Skeletal muscle tissue (tissue), 3 donors: ENCODE measurements at regions not wholly inside any gene's neighbourhood (a gene's known extent, or its start where the extent isn't known, plus 50 kb on each side); places are given as distances from the start of the nearest gene placed in this dataset.
"Not testable (repeated sequence)": the region's sequence is repeated elsewhere in the genome, so short reads cannot be mapped to it uniquely, and the experiment has no call there.

ENCODE experiments used
- H3K27ac ChIP-seq: one replicate; pipeline ENCODE4 v1.7.0; 2013; ENCODE audit warnings: mild to moderate bottlenecking, low read depth, low read length, inconsistent platforms
- H3K27me3 ChIP-seq, 3 donors: one replicate each; pipeline ENCODE4 v1.7.0; 2013; ENCODE audit warnings: low read length in 3 of 3; ENCODE audit not compliant: control insufficient read depth in 3 of 3, insufficient read depth in 3 of 3
- H3K36me3 ChIP-seq, 3 donors: one replicate each; pipeline ENCODE4 v1.7.0; 2013; ENCODE audit warnings: low read length in 3 of 3; ENCODE audit not compliant: control insufficient read depth in 3 of 3, insufficient read depth in 3 of 3
- H3K4me1 ChIP-seq, 3 donors: one replicate each; pipeline ENCODE4 v1.7.0; 2013; ENCODE audit warnings: low read length in 3 of 3, mild to moderate bottlenecking in 3 of 3; ENCODE audit not compliant: control insufficient read depth in 3 of 3, insufficient read depth in 3 of 3
- H3K4me3 ChIP-seq, 3 donors: one replicate each; pipeline ENCODE4 v1.7.0; 2013; ENCODE audit warnings: low read length in 3 of 3
- H3K9ac ChIP-seq, 3 donors: one replicate each; pipeline ENCODE4 v1.7.0; 2013; ENCODE audit warnings: low read length in 3 of 3, mild to moderate bottlenecking in 3 of 3, moderate library complexity in 2 of 3, low read depth in 1 of 3
- H3K9me3 ChIP-seq, 3 donors: one replicate each; pipeline ENCODE4 v1.7.0; 2013; ENCODE audit warnings: low read length in 3 of 3; ENCODE audit not compliant: control insufficient read depth in 3 of 3
- donor health status: Osteomylitis.

DNA sequence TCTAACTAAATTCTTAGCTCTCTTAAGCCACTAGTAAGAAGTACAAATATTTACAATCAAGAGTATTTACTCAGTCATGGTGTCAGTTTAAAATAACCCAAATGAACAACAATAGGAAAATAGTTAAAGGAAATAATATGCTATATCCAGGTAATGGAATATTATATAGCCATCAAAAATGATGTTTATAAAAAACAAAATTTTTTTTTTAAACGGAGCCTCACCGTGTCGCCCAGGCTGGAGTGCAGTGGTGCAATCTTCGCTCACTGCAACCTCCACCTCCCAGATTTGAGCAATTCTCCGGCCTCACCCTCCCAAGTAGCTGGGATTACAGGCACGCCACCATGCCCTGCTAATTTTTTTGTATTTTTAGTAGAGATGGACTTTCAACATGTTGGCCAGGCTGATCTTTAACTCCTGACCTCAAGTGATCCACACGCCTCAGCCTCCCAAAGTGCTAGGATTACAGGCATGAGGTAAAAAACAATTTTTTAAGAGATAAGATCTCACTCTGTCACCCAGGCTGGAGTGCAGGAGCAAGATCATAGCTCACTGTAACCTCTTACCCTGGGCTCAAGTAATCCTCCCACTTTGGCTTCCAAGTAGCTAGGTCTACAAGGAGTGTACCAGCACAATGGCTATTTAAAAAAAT is 132.5 kb downstream of the NOC3L start:
- H3K4me3 ChIP-seq: no peak overlapping the region
- H3K9me3 ChIP-seq: no peaks in the 10 kb centered on the region
- peaks cover 0 to 2% (median 0%) of the 10 kb centered on the region in 3 donors for H3K36me3 ChIP-seq
- H3K4me1 ChIP-seq: peaks cover 0 to 4% (median 0%) of the 10 kb centered on the region in 3 donors
- H3K9ac ChIP-seq: no peak overlapping the region
- H3K27ac ChIP-seq: no peak overlapping the region
- H3K27me3 ChIP-seq: no peaks in the 10 kb centered on the region

DNA sequence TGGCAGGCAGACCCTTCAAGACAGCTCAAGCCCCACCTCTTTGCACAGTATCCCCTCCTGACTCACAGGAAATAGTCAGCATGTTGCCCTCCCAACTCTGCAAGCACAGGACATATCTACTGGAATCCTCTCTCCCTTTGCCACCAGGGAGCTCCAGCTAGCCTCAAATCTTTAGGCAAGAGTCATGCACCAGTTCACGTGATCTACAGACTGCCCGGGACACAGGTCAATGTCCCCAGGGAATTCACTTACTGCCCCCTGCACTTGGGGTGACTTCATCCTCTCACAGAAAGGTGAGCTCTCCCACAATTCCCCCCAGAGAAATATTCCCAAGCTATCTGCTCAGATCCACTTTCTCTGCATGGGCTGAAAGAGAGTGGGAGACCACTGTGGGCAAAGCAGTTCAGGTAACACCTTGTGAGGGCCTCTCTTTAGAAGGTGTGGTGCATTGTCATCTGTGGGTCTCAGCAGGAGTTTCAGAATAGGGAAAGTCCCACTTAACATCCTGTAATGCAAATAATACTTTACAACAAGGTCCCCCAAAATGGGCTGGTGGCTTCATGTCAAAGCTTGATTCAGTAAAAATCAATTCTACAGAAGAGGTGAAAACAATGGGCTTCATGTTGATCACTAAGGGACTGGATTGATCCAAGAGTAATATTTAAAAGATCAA is 129.9 kb downstream of the NOC3L start:
- Histone ChIP-seq H3K27ac (no peak overlapping the region), H3K9me3 (no peaks in the 10 kb centered on the region), H3K4me3 (no peak overlapping the region), H3K4me1 (no peaks in the 10 kb centered on the region), H3K27me3 (no peaks in the 10 kb centered on the region), H3K9ac (no peak overlapping the region), H3K36me3 (peaks cover 0 to 4% (median 0%) of the 10 kb centered on the region in 3 donors)

DNA sequence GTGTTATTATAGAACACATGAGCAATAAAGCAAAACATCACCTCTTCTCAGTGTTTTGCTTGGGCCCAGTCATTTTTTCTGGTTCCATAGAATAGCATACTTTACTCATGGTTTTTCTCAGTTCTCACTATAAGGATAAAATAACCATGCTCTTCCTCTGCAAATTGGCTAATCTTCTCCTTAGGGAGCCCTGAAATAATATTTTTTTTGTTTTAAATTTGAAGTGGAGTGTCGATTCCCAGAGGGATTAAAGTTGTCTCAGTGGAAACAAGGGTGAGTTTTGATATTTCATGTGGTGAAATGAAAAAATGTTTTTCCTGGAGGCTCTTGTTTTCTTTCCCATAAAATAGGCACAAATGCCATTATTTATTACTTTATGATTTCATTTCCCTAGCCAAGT is 127.3 kb downstream of the NOC3L start:
- Histone ChIP-seq H3K4me3 (no peak overlapping the region), H3K27me3 (no peaks in the 10 kb centered on the region), H3K36me3 (peaks cover 0 to 2% (median 0%) of the 10 kb centered on the region in 3 donors), H3K9ac (no peak overlapping the region), H3K27ac (no peak overlapping the region), H3K4me1 (no peaks in the 10 kb centered on the region), H3K9me3 (no peaks in the 10 kb centered on the region)

DNA sequence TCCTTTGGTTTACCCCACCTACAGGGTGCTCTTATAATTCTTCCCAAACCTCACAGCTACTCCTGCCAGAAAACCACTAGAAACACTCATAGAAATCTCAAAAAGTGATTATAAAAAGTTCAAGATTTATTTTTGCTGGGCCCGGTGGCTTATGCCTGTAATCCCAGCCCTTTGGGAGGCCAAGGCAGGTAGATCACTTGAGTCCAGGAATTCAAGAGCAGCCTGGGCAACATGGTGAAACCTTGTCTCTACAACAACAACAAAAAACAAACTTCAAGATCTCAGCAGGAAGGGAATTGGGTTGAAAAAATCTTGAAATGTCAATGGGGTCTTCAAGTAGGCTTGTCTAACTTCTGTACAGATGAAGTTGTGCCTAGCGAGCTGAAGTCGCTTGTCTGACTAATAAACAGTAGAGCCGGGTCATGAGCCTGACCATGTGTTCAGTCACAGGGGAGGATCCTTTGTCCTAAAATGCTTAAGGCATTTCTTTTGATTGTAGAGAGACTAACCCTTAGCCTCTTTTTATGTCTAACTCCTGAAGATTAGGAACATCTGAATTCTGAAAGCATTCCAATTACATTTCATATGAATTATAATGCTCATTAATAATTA is 124.6 kb downstream of the NOC3L start:
- Histone ChIP-seq H3K9me3 (no peaks in the 10 kb centered on the region), H3K27ac (no peak overlapping the region), H3K27me3 (no peaks in the 10 kb centered on the region), H3K9ac (no peak overlapping the region), H3K4me1 (no peaks in the 10 kb centered on the region), H3K36me3 (peaks cover 0 to 2% (median 0%) of the 10 kb centered on the region in 3 donors), H3K4me3 (no peak overlapping the region)

- H3K9ac ChIP-seq: no peak overlapping the region
- H3K27me3 ChIP-seq: no peaks in the 10 kb centered on the region
- no peak overlapping the region for H3K27ac ChIP-seq
- no peak overlapping the region for H3K4me3 ChIP-seq
- H3K36me3 ChIP-seq: peaks cover 0 to 2% (median 0%) of the 10 kb centered on the region in 3 donors
- H3K9me3 ChIP-seq: no peaks in the 10 kb centered on the region
- H3K4me1 ChIP-seq: no peaks in the 10 kb centered on the region
These were observed 123.0 kb downstream of the NOC3L start for GRCh38 chr10:94239696-94240095.

DNA sequence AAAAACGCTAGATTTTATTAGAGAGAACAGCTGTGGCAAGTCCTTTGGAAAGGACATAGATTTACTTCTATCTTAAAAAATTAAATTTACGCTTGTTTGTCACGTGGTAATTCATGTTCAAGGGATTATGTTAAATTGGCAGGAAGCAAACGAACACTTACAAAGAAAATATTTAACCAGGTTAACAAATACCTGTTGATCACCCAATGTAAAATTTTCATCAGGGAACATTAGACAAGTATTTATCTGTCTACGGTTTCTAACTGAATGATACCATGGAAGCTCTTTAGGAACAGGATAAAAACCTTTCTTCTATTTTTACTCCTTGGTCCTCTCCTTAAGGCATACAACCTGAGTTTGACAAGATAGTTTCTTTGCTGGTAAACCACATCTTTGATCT is 122.2 kb downstream of the NOC3L start:
- Histone ChIP-seq H3K4me1 (no peaks in the 10 kb centered on the region), H3K27ac (no peak overlapping the region), H3K9me3 (no peaks in the 10 kb centered on the region), H3K36me3 (peaks cover 0 to 2% (median 0%) of the 10 kb centered on the region in 3 donors), H3K9ac (no peak overlapping the region), H3K27me3 (no peaks in the 10 kb centered on the region), H3K4me3 (no peak overlapping the region)

- Histone ChIP-seq H3K4me1 (no peaks in the 10 kb centered on the region), H3K27me3 (no peaks in the 10 kb centered on the region), H3K9me3 (no peaks in the 10 kb centered on the region), H3K36me3 (peaks cover 0 to 2% (median 2%) of the 10 kb centered on the region in 3 donors), H3K27ac (no peak overlapping the region), H3K4me3 (no peak overlapping the region), H3K9ac (no peak overlapping the region)
These were observed 121.8 kb downstream of the NOC3L start for GRCh38 chr10:94240901-94241300.

DNA sequence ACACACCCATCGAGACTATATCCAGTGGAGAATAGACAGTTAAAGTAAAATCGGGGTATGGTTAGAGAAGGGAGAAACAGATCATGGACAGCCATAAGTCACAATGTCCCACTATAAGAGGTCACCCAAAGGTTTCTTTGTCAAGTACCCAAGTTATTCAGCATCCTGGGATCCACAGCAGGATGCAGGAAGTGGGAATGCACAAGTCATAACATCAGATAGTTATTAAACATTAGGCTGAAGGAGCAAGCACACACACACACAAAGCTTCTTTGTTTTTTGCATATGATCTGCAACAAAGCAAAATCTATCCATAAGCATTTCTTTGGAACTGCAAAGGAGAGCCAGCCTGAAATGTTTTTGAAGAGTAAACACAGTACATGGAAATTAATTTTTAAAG is 111.6 kb downstream of the NOC3L start:
- Histone ChIP-seq H3K9me3 (no peaks in the 10 kb centered on the region), H3K27me3 (no peaks in the 10 kb centered on the region), H3K27ac (no peak overlapping the region), H3K4me3 (no peak overlapping the region), H3K9ac (no peak overlapping the region), H3K4me1 (no peaks in the 10 kb centered on the region), H3K36me3 (peaks cover 0 to 17% (median 6%) of the 10 kb centered on the region in 3 donors)

DNA sequence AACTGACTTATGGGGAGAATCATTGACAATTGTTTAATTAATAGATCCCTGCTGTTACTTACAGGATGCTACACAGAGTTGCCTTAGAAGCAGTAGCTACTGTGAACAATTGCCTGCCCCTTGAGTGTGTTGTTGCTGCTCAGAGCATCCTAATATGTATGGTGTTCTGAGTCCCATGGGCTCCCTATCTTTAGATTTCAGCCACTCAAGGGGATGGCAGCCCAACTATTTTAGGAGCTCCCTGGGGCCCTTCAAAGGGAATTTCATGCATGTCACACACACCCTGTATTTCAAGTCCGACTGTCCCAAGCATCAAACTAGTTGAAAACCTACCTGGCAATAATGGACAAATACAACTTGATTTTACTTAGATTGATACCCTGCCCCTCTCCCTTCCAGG is 111.2 kb downstream of the NOC3L start:
- Histone ChIP-seq H3K36me3 (peaks cover 0 to 12% (median 4%) of the 10 kb centered on the region in 3 donors), H3K4me3 (no peak overlapping the region), H3K27me3 (no peaks in the 10 kb centered on the region), H3K9ac (no peak overlapping the region), H3K4me1 (no peaks in the 10 kb centered on the region), H3K9me3 (no peaks in the 10 kb centered on the region), H3K27ac (no peak overlapping the region)

DNA sequence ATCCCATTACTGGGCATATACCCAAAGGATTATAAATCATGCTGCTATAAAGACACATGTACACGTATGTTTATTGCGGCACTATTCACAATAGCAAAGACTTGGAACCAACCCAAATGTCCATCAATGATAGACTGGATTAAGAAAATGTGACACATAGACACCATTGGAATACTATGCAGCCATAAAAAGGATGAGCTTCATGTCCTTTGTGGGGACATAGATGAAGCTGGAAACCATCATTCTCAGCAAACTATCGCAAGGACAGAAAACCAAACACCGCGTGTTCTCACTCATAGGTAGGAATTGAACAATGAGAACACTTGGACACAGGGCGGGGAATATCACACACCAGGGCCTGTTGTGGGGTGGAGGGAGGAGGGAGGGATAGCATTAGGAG is 105.3 kb downstream of the NOC3L start:
- H3K27ac ChIP-seq, H3K27me3 ChIP-seq, H3K4me3 ChIP-seq, H3K9me3 ChIP-seq, H3K9ac ChIP-seq, H3K36me3 ChIP-seq, H3K4me1 ChIP-seq: not testable (repeated sequence)
